Left ventricle myocardium inferior (tissue), 1 donor: ENCODE measurements at regions not wholly inside any gene's neighbourhood (a gene's known extent, or its start where the extent isn't known, plus 50 kb on each side); places are given as distances from the start of the nearest gene placed in this dataset.

ENCODE experiments used
- DNase-seq: peaks from one replicate; pipeline ENCODE4 v3.0.0-alpha.2; 2020
- H3K27ac ChIP-seq: fragments of 200-600 bp; replicated peaks from 2 replicates; pipeline ENCODE4 v1.8.0; 2021
- H3K27me3 ChIP-seq: fragments of 200-600 bp; 2 replicates; pipeline ENCODE4 v1.8.0; 2021; ENCODE audit warnings: low read depth
- H3K36me3 ChIP-seq: fragments of 200-600 bp; 2 replicates; pipeline ENCODE4 v1.8.0; 2021
- H3K4me1 ChIP-seq: fragments of 200-600 bp; 2 replicates; pipeline ENCODE4 v1.8.0; 2021
- H3K4me3 ChIP-seq: fragments of 200-600 bp; 2 replicates; pipeline ENCODE4 v1.8.0; 2021; ENCODE audit warnings: mild to moderate bottlenecking, moderate library complexity
- H3K9me3 ChIP-seq: fragments of 200-600 bp; replicated peaks from 2 replicates; pipeline ENCODE4 v1.8.0; 2021
- CTCF ChIP-seq: fragments of 200-600 bp; IDR thresholded peaks from 2 replicates; pipeline ENCODE4 v1.8.0; 2021; ENCODE audit warnings: antibody characterized with exemption, mild to moderate bottlenecking, borderline replicate concordance
- intact Hi-C: fragments of 100-400 bp; cut with micrococcal nuclease; formaldehyde crosslinking; loops from one replicate; pipeline ENCODE4 v1.11.0; 2022
- donor health status: DM: no; HTN: yes; CAD: no; lungs with severe emphysema.

GRCh38 chr17:56679777-56680422 is 86.4 kb downstream of the NOG start:
- H3K27ac ChIP-seq: no peak overlapping the region
- DNase-seq: no peak
- no peaks in the 10 kb centered on the region for H3K36me3 ChIP-seq
- H3K4me3 ChIP-seq: no peak overlapping the region
- TF ChIP-seq CTCF: no peak
- H3K9me3 ChIP-seq: no peaks in the 10 kb centered on the region
- peaks cover 99% of the 10 kb centered on the region for H3K27me3 ChIP-seq
- intact Hi-C loops: no loop called here
- H3K4me1 ChIP-seq: peaks cover 9% of the 10 kb centered on the region

DNA sequence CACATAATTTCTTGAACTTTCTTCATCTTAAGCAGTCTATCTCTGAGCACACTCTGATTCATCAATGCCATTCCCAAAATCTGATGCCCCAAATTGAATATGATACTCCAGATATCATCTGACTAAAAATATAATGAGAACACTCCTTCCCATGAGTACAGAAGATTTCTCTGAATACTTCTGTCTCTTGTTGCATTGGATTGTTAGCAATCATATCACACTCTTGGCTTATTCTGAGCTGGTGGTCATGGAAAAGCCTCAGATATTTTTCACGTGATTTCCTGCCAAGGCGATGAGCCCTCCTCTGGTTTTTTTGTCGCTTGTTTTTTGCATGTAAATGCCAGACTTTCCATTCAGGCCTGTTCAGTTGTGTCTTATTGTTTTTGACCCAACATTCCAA is 87.2 kb downstream of the NOG start:
- no peak for TF ChIP-seq CTCF
- H3K27me3 ChIP-seq: peaks cover 98% of the 10 kb centered on the region
- no peaks in the 10 kb centered on the region for H3K36me3 ChIP-seq
- H3K9me3 ChIP-seq: no peaks in the 10 kb centered on the region
- no peak overlapping the region for H3K27ac ChIP-seq
- no peak for DNase-seq
- H3K4me3 ChIP-seq: no peak overlapping the region
- peaks cover 9% of the 10 kb centered on the region for H3K4me1 ChIP-seq
- intact Hi-C loops: no loop called here

DNA sequence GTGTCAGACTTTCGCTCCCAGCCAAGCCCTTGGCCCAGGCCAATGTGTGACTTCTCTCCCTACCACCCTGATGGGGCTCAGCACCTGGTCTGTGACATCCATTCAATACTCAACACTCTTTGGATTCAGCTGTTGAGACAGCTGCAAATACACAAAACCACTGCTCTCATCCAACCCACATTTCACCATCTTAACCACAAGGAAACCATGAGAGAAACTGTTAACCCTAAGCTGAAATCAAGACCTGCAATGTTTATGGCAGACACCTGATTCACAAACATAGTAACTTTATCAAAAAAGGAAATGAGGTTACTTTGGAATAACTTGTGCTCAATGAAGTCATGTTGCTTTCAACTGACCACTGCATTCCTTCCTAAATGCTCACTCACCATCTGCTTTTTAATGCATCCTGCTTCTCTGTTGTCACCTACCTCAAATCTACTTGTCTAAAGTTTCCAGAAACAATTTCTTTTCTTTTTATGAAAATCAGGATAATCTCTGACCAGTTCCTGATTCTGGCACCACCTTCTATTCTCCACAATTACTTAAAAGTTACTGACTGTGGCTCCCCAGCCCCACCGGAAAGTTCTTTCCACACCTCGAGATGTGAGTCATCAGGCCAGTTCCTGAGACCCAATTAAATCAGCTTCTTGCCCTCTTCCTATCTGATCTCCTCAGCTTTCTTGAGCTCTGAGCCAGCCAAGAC is 88.2 kb downstream of the NOG start:
- Histone ChIP-seq H3K4me1 (peaks cover 9% of the 10 kb centered on the region), H3K9me3 (no peaks in the 10 kb centered on the region), H3K27ac (no peak overlapping the region), H3K36me3 (no peaks in the 10 kb centered on the region), H3K27me3 (peaks cover 92% of the 10 kb centered on the region), H3K4me3 (no peak overlapping the region)
- no peak for TF ChIP-seq CTCF
- intact Hi-C loops: no loop called here
- DNase-seq: no peak

- H3K36me3 ChIP-seq: no peaks in the 10 kb centered on the region
- intact Hi-C loops: no loop called here
- DNase-seq: no peak
- no peaks in the 10 kb centered on the region for H3K4me1 ChIP-seq
- H3K27ac ChIP-seq: no peak overlapping the region
- H3K4me3 ChIP-seq: no peak overlapping the region
- H3K27me3 ChIP-seq: peaks cover 35% of the 10 kb centered on the region
- TF ChIP-seq CTCF: no peak
- H3K9me3 ChIP-seq: no peaks in the 10 kb centered on the region
Observed at GRCh38 chr17:56688151-56688550, 94.7 kb downstream of the NOG start.

- Histone ChIP-seq H3K4me1 (no peaks in the 10 kb centered on the region), H3K27ac (no peak overlapping the region), H3K9me3 (no peaks in the 10 kb centered on the region), H3K36me3 (no peaks in the 10 kb centered on the region), H3K4me3 (no peak overlapping the region), H3K27me3 (peaks cover 10% of the 10 kb centered on the region)
- intact Hi-C loops: no loop called here
- TF ChIP-seq CTCF: no peak
- DNase-seq: no peak
Observed at GRCh38 chr17:56690441-56691291, 97.2 kb downstream of the NOG start.
